Left ventricle myocardium inferior (tissue), 1 donor: ENCODE measurements at regions not wholly inside any gene's neighbourhood (a gene's known extent, or its start where the extent isn't known, plus 50 kb on each side); places are given as distances from the start of the nearest gene placed in this dataset.

Experiments
- DNase-seq: peaks from one replicate; pipeline ENCODE4 v3.0.0-alpha.2; 2020
- H3K27ac ChIP-seq: fragments of 200-600 bp; replicated peaks from 2 replicates; pipeline ENCODE4 v1.8.0; 2021
- H3K27me3 ChIP-seq: fragments of 200-600 bp; 2 replicates; pipeline ENCODE4 v1.8.0; 2021; ENCODE audit warnings: low read depth
- H3K36me3 ChIP-seq: fragments of 200-600 bp; 2 replicates; pipeline ENCODE4 v1.8.0; 2021
- H3K4me1 ChIP-seq: fragments of 200-600 bp; 2 replicates; pipeline ENCODE4 v1.8.0; 2021
- H3K4me3 ChIP-seq: fragments of 200-600 bp; 2 replicates; pipeline ENCODE4 v1.8.0; 2021; ENCODE audit warnings: mild to moderate bottlenecking, moderate library complexity
- H3K9me3 ChIP-seq: fragments of 200-600 bp; replicated peaks from 2 replicates; pipeline ENCODE4 v1.8.0; 2021
- intact Hi-C: fragments of 100-400 bp; cut with micrococcal nuclease; formaldehyde crosslinking; loops from one replicate; pipeline ENCODE4 v1.11.0; 2022
- TF ChIP-seq, protein P1 (sequence below): fragments of 200-600 bp; IDR thresholded peaks from 2 replicates; pipeline ENCODE4 v1.8.0; 2021; ENCODE audit warnings: antibody characterized with exemption, mild to moderate bottlenecking, borderline replicate concordance
- donor health status: DM: no; HTN: yes; CAD: no; lungs with severe emphysema.

DNA sequence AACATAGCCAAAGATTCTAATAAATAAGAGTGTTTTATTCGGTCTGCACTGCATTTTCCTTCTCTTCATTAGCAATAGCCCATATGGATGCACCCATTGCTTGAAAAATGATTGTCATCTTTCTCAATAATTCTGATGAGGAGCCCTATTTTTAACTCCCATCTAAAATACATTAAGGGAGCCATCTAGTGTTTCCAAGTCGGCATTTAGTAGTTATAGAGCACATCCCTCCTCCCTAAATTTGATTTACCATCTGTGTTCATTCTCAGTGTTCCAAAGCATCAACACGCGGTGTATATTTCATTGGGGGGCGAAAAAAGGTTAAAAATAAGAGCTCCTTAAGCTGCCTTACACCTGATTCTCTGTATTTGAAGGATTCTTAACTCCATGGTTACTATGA, 119.2 kb upstream of the IPO5 start:
- TF ChIP-seq, protein P1, sequence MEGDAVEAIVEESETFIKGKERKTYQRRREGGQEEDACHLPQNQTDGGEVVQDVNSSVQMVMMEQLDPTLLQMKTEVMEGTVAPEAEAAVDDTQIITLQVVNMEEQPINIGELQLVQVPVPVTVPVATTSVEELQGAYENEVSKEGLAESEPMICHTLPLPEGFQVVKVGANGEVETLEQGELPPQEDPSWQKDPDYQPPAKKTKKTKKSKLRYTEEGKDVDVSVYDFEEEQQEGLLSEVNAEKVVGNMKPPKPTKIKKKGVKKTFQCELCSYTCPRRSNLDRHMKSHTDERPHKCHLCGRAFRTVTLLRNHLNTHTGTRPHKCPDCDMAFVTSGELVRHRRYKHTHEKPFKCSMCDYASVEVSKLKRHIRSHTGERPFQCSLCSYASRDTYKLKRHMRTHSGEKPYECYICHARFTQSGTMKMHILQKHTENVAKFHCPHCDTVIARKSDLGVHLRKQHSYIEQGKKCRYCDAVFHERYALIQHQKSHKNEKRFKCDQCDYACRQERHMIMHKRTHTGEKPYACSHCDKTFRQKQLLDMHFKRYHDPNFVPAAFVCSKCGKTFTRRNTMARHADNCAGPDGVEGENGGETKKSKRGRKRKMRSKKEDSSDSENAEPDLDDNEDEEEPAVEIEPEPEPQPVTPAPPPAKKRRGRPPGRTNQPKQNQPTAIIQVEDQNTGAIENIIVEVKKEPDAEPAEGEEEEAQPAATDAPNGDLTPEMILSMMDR = no peak
- Histone ChIP-seq H3K9me3 (peaks cover 18% of the 10 kb centered on the region), H3K27ac (no peak overlapping the region), H3K4me1 (no peaks in the 10 kb centered on the region), H3K4me3 (no peak overlapping the region), H3K36me3 (no peaks in the 10 kb centered on the region), H3K27me3 (peaks cover 3% of the 10 kb centered on the region)
- no peak for DNase-seq
- intact Hi-C loops = no loop called here

DNA sequence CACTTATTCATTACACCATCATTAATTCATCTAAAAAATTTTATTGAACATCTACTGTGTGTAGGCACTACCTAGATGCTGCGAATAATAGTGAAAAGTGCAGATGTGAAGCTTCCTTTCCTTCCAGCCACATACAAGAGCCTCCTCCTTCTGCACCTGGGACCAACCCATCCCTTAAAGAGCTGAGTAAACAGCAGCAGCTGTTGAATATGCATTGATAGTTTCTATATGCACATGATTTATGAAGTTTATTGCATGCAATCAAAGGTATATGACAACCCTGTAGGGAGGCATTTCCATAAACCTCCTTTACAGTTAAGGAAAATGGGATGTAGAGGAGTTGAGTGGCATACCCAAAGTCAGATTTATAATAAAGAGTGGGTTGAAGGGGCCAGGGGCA, 110.3 kb upstream of the IPO5 start:
- Histone ChIP-seq H3K27ac (no peak overlapping the region), H3K4me3 (no peak overlapping the region), H3K36me3 (no peaks in the 10 kb centered on the region), H3K9me3 (no peaks in the 10 kb centered on the region), H3K27me3 (peaks cover 28% of the 10 kb centered on the region), H3K4me1 (no peaks in the 10 kb centered on the region)
- intact Hi-C loops = no loop called here
- TF ChIP-seq, protein P1 = no peak
- no peak for DNase-seq

DNA sequence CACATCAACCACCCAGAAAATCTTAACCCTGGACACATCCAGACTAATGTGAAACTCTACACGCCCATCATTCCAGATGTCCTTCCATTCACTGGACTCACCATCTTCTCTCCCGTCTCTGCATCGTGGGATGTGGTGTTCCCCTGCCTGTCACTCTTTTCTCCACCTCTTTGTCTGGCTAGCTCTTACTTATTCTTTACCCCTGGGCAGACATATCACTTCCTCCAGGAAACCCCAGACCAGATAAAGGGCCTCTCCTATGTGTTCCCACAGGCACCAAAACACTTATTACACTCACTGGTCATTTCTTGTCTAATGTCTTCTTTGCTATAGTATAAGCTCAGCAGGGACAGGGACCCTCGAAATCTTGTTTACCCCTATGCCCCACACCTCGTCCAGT, 109.3 kb upstream of the IPO5 start:
- H3K9me3 ChIP-seq = no peaks in the 10 kb centered on the region
- H3K27ac ChIP-seq = no peak overlapping the region
- H3K4me1 ChIP-seq = peaks cover 6% of the 10 kb centered on the region
- TF ChIP-seq, protein P1 = no peak
- H3K36me3 ChIP-seq = no peaks in the 10 kb centered on the region
- H3K27me3 ChIP-seq = peaks cover 27% of the 10 kb centered on the region
- H3K4me3 ChIP-seq = no peak overlapping the region
- intact Hi-C loops = no loop called here
- no peak for DNase-seq

DNA sequence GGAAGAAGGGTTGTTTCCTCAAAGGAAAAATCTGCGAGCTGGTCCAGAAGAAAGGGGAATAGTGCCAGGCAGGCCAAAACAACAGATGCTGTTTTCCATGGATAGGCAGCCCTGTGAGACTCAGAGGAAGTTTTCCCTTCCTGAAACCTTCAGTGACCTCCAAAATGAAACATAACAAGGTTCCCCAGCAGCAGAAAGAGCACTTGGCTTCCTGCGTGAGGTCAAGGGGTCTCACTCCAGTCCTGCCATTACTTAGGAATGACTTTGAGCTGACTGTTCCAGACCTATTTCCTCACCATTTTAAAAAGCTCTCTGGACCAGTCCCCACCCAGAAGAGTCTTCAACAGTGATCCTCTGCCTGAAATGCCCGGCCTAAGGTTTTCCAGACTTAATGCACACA, 104.6 kb upstream of the IPO5 start:
- no peak for DNase-seq
- Histone ChIP-seq H3K27ac (no peak overlapping the region), H3K4me3 (no peak overlapping the region), H3K4me1 (peaks cover 6% of the 10 kb centered on the region), H3K36me3 (no peaks in the 10 kb centered on the region), H3K9me3 (no peaks in the 10 kb centered on the region), H3K27me3 (no peaks in the 10 kb centered on the region)
- intact Hi-C loops = no loop called here
- TF ChIP-seq, protein P1 = no peak

DNA sequence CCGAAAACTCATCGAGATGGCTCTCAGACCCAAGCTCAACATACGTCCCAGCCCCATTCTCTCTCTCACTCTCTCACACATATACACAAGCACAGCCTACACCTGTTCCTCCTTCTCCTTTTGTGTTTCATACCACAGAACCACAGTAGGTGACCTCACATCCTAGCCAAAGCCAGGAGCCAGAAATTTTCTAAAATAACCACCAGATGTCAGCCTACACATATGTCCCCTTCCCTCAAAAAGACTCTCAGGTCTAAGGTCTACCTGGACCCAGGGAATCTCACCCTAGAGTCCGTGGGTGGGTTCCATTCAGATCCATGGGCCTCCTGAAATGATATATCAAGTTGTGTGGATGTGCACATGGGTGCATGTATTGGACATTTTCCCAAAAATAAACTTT, 104.2 kb upstream of the IPO5 start:
- intact Hi-C loops = no loop called here

More for the DNA sequence above, 104.2 kb upstream of the IPO5 start:
- no peak overlapping the region for H3K4me3 ChIP-seq
- H3K36me3 ChIP-seq = no peaks in the 10 kb centered on the region
- peaks cover 6% of the 10 kb centered on the region for H3K4me1 ChIP-seq
- no peaks in the 10 kb centered on the region for H3K9me3 ChIP-seq
- TF ChIP-seq, protein P1 = peak; percentile 34
- H3K27me3 ChIP-seq = no peaks in the 10 kb centered on the region
- H3K27ac ChIP-seq = no peak overlapping the region
- DNase-seq = no peak
